ENCODE measurements at regions not wholly inside any gene's neighbourhood (a gene's known extent, or its start where the extent isn't known, plus 50 kb on each side); places are given as distances from the start of the nearest gene placed in this dataset.
"Not testable (repeated sequence)": the region's sequence is repeated elsewhere in the genome, so short reads cannot be mapped to it uniquely, and the experiment has no call there.

GRCh38 chr4:167897116-167897515, 195.2 kb upstream of the ANXA10 start:
- FAIRE-seq (no peak), DNase-seq (ENCODE audit: insufficient read length) (no peak)
- TF ChIP-seq TAF1 (IDR thresholded peaks at IDR 0.05; ENCODE audit: borderline replicate concordance, low read depth, low read length) (no peak), POLR2A (IDR thresholded peaks at IDR 0.05; ENCODE audit: low read depth, low read length) (no peak), POLR2AphosphoS5 (IDR thresholded peaks at IDR 0.05; ENCODE audit: low read depth, low read length) (no peak)

GRCh38 chr4:167903291-167903721, 189.0 kb upstream of the ANXA10 start:
- TF ChIP-seq TAF1 (IDR thresholded peaks at IDR 0.05; ENCODE audit: borderline replicate concordance, low read depth, low read length) (no peak), POLR2AphosphoS5 (IDR thresholded peaks at IDR 0.05; ENCODE audit: low read depth, low read length) (no peak)
- FAIRE-seq: no peak
- DNase-seq (ENCODE audit: insufficient read length): no peak

GRCh38 chr4:167906851-167907250, 185.5 kb upstream of the ANXA10 start:
- no peak for DNase-seq (ENCODE audit: insufficient read length)
- TF ChIP-seq TAF1 (IDR thresholded peaks at IDR 0.05; ENCODE audit: borderline replicate concordance, low read depth, low read length) (no peak), POLR2A (IDR thresholded peaks at IDR 0.05; ENCODE audit: low read depth, low read length) (no peak)
- FAIRE-seq: no peak

- no peak for TF ChIP-seq TAF1 (IDR thresholded peaks at IDR 0.05; ENCODE audit: borderline replicate concordance, low read depth, low read length)
- TF ChIP-seq POLR2A (IDR thresholded peaks at IDR 0.05; ENCODE audit: low read depth, low read length): no peak
- no peak for TF ChIP-seq POLR2AphosphoS5 (IDR thresholded peaks at IDR 0.05; ENCODE audit: low read depth, low read length)
- DNase-seq (ENCODE audit: insufficient read length): no peak
- no peak for FAIRE-seq
Observed at GRCh38 chr4:167908816-167909215, 183.5 kb upstream of the ANXA10 start.

GRCh38 chr4:167912535-167912934, 179.8 kb upstream of the ANXA10 start:
- not testable (repeated sequence) for DNase-seq (ENCODE audit: insufficient read length); FAIRE-seq

GRCh38 chr4:167918077-167918476, 174.3 kb upstream of the ANXA10 start:
- FAIRE-seq: no peak
- TF ChIP-seq POLR2A (IDR thresholded peaks at IDR 0.05; ENCODE audit: low read depth, low read length) (no peak), POLR2AphosphoS5 (IDR thresholded peaks at IDR 0.05; ENCODE audit: low read depth, low read length) (no peak), TAF1 (IDR thresholded peaks at IDR 0.05; ENCODE audit: borderline replicate concordance, low read depth, low read length) (no peak)
- no peak for DNase-seq (ENCODE audit: insufficient read length)

GRCh38 chr4:167930166-167930565, 162.2 kb upstream of the ANXA10 start:
- FAIRE-seq: no peak
- no peak for DNase-seq (ENCODE audit: insufficient read length)
- TF ChIP-seq TAF1 (IDR thresholded peaks at IDR 0.05; ENCODE audit: borderline replicate concordance, low read depth, low read length) (no peak), POLR2A (IDR thresholded peaks at IDR 0.05; ENCODE audit: low read depth, low read length) (no peak), POLR2AphosphoS5 (IDR thresholded peaks at IDR 0.05; ENCODE audit: low read depth, low read length) (no peak)

GRCh38 chr4:167934216-167934615, 158.1 kb upstream of the ANXA10 start:
- no peak for DNase-seq (ENCODE audit: insufficient read length)
- no peak for FAIRE-seq
- TF ChIP-seq POLR2A (IDR thresholded peaks at IDR 0.05; ENCODE audit: low read depth, low read length): no peak
- TF ChIP-seq POLR2AphosphoS5 (IDR thresholded peaks at IDR 0.05; ENCODE audit: low read depth, low read length): no peak
- no peak for TF ChIP-seq TAF1 (IDR thresholded peaks at IDR 0.05; ENCODE audit: borderline replicate concordance, low read depth, low read length)

GRCh38 chr4:167939863-167940616, 152.3 kb upstream of the ANXA10 start:
- TF ChIP-seq POLR2AphosphoS5 (IDR thresholded peaks at IDR 0.05; ENCODE audit: low read depth, low read length) (no peak), TAF1 (IDR thresholded peaks at IDR 0.05; ENCODE audit: borderline replicate concordance, low read depth, low read length) (no peak), POLR2A (IDR thresholded peaks at IDR 0.05; ENCODE audit: low read depth, low read length) (no peak)
- FAIRE-seq: no peak
- DNase-seq (ENCODE audit: insufficient read length): no peak

- no peak for DNase-seq (ENCODE audit: insufficient read length)
- no peak for FAIRE-seq
- TF ChIP-seq POLR2A (IDR thresholded peaks at IDR 0.05; ENCODE audit: low read depth, low read length) (no peak), POLR2AphosphoS5 (IDR thresholded peaks at IDR 0.05; ENCODE audit: low read depth, low read length) (no peak), TAF1 (IDR thresholded peaks at IDR 0.05; ENCODE audit: borderline replicate concordance, low read depth, low read length) (no peak)
Observed at GRCh38 chr4:167943872-167944505, 148.3 kb upstream of the ANXA10 start.

GRCh38 chr4:167944721-167945120, 147.6 kb upstream of the ANXA10 start:
- TF ChIP-seq TAF1 (IDR thresholded peaks at IDR 0.05; ENCODE audit: borderline replicate concordance, low read depth, low read length) (no peak), POLR2A (IDR thresholded peaks at IDR 0.05; ENCODE audit: low read depth, low read length) (no peak), POLR2AphosphoS5 (IDR thresholded peaks at IDR 0.05; ENCODE audit: low read depth, low read length) (no peak)
- DNase-seq (ENCODE audit: insufficient read length): no peak
- no peak for FAIRE-seq

GRCh38 chr4:167955006-167955405, 137.3 kb upstream of the ANXA10 start:
- FAIRE-seq (no peak), DNase-seq (ENCODE audit: insufficient read length) (no peak)
- TF ChIP-seq TAF1 (IDR thresholded peaks at IDR 0.05; ENCODE audit: borderline replicate concordance, low read depth, low read length): no peak
- TF ChIP-seq POLR2AphosphoS5 (IDR thresholded peaks at IDR 0.05; ENCODE audit: low read depth, low read length): no peak
- TF ChIP-seq POLR2A (IDR thresholded peaks at IDR 0.05; ENCODE audit: low read depth, low read length): no peak

Measured in GM12892 (cell line).